GM03348 (cell line): ENCODE measurements at regions not wholly inside any gene's neighbourhood (a gene's known extent, or its start where the extent isn't known, plus 50 kb on each side); places are given as distances from the start of the nearest gene placed in this dataset.

Experiments used
- DNase-seq: peaks from one replicate; pipeline ENCODE4 v3.0.0; 2012; ENCODE audit warnings: low spot score

DNA sequence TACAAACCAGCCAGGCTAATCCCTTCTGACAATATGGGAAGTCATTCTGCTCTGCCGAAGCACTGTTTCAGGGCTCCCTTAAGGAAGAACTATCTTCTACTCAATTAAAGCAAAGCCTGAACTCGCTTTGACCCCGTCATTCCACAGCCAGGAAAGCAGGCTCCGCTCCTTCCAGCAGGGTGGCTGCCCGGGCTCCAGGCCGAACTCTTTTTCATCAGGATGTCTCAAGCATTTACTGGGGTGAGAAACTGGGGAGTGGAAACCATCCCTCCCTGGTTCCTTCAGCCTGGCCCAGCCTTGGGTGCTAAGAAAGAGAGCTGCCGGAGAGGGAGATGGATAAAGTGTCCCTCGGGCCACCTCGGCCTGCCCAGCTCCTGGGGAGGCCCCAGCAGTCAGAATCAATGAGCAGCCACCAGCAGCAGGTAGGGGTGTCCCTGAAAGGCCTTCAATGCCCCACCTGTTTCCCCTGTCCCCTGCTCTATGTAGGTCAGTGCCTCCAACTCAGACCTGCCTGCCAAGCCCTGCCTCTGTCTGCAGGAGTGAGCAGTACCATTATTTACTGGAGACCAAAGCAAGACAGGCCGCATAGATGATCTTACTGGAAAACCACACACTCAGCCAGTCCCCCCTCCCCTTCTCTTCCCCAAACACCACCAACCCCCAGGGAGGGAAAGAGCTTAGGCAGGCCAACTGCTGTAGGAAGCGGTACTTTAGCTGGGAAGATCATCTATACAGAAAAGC lies 225.6 kb upstream of the TLE3 start:
- DNase-seq, result peak; percentile 80

DNA sequence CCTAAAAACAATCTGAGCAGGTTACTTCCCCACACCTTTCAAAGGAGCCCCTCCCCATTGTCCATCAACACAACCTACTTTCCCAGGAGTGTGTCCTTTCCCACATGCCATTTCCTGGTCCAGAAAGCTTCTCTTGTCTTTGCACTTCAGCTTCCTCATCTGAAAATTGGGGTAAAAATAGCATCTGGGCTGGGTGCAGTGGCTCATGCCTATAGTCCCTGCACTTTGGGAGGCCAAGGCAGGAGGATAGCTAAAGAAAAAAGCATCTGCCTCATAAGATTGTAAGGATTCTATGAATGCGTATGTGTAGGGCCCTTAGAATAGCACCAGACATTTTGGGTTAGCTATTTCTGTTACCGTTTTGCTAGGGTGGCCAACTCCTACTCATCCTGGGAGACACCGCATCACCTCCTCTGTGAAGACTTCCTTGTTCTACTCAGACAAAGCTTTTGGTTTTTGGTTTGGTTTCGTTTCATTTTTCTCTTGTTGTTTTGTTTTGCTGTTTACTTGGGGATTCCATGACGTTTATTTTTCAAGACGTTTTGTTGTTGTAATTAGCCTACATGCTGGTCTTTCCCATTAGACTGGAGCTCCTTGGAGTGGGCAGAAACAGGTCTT lies 224.4 kb upstream of the TLE3 start:
- DNase-seq, result no peak

DNA sequence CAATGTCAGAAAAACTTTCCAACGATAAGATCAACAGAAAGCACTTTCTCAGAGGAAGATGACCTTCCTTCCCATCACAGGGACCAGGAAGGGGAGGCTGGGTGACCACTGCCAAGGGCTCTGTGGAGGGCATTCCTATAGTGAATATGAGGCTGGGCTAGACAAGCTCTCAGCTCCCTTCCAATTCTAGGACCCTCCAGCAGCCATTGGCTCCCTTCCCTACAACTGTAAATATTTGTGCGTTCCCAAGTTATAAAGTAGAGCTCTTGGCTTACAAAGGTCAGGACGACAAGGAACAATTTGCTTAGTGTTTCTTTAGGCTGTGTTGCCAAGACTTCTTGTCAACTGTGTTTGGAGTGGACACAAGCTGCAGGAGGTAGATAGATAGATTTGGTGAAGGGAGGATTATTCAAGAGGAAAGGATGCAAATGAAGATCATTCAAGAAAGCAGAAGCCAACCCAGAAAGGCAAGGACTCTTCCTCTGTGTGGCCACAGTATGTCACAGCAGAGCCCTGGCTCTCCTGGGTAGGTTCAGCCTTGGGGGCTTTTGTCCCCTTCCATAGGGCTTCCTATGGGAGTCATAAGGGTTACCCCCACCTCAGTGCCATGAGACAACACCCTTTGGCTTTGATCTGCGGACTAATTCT lies 223.6 kb upstream of the TLE3 start:
- no peak for DNase-seq

DNA sequence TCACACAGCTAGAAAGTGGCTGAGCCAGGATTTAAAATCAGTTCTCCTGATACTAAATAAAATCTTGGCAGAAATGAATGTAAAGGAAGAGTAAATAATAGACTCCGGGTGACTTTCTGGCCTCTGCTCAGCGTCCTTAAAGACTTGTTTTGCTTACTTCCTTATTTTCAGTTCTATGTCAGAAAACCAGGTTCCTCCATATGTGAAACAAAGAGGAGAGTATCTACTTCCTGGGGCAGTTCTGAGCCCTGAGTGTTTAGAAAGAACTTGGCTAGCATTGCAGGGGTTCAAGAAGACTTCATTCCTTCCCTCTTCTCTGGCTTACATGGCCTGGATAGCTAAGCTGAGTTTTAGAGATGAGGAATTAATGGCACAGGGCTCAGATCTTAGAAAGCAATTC lies 222.8 kb upstream of the TLE3 start:
- DNase-seq, result no peak

DNA sequence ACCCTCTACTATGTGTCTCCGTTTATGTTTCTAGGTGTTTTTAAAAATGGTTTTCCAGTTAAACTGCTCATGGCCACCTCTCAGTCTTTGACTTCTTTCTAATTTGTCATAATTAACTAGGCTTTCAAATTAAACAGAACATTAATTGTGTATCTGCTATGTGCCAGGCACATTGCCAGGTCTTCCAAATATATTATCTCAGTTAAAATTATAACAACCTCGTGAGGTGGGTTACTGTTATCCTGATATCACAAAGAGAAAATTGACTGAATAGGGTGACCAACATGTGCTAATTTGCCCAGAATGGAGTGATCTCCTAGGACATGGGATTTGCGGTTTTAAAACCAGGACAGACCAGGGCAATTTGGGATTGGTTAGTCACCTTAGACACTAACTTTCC lies 222.4 kb upstream of the TLE3 start:
- no peak for DNase-seq

DNA sequence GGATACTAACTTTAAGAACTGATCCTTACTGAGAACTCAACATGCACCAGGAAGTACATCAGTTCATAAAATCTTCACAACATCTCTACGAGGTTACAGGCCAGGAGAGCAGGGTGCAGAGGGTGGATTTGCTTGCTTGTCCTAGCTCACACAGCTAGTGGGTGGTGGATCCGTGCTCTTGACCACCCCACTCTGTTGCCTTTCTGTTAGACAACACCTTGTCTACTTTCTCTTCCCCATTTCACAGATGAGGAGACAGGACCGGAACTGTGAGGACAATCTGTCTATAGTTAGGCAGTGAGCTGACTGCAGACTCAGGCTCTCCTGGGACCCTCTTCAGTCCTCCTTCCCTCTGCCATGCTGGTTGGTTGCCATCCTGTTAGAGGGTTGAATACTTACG lies 221.7 kb upstream of the TLE3 start:
- no peak for DNase-seq

DNA sequence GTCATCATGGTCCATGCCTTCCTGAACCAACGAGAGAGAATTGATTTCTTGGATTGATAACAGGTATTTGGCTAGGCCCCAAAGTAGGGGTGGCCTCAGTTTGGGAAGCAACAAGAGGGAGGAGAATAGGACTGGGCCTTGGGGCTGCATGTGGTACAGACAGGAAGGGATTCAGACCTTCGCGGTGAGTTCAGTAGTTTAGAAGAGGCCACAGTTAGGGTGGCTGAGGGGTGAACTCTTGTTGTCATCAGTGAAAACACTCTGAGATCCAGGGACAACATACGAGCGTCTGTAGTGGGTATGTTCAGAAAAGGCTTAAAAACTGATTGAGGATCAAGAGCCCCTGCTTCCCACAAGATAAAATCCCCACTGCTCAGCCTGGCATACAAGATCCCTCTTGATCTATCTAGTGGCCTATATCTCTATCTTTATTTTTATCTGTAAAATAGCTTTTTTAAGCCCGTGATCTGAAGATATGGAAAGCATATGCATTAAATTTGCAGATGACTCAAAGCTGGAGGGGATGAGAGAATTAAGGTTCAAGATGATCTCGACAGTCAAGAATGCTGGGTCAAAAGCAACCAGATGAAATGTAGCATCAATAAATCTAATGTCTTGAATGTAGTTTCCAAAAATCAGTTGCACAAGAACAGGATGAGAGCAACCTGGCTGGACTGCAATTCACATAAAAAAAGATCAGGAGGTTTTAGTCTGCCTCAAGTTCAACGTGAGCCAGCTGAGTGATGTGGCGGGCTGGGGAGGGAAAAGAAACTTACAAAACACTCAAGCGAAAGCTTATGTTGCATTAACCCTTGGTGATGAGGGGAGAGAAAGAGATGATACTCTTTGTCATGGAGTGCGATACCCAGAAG lies 221.1 kb upstream of the TLE3 start:
- DNase-seq, result peak; percentile 73

DNA sequence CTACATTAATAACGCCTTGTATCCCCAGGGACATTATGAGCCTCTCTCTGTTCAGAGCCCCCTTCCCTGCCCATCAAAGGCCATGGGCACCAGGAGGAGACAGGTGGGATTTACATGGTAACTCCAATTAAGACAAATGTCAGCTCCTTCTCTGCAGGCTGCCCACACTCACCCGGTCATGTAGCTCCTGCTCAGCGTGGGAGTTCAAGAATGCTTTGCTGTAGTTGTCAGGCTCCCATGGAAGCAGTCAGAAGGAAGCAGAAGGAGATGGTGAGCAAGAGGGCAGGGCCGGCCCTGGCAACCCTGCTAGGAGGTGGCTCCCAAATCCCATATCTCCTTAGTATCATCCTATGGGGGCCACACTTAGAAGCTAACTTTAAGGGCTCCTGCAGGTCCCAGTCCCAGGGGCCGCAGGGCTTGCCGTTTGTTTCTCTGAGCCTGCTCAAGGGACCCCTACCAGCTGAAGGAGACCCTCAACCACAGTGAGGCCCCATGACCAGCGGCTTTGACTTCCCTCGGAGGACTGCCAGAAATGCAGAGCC lies 218.4 kb upstream of the TLE3 start:
- peak; percentile 54 for DNase-seq

DNA sequence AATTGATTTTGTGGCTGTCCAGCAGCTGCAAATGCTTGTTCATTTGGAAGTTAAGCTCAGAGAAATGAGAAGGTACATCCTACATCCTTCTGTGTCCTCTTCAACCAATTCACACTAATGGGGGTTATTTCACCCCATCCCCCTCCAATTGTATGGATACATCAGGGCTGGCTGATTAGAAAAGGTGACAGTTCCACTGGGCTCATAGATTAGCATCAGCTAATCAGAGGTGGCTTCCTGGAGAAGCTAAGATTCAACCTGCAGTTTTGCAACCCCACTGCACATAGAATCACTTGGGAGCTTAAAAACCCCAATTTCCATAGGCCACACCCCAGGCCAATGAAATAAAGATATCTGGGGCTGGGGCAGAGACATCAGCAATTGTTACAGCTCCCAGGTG lies 217.7 kb upstream of the TLE3 start:
- DNase-seq, result no peak

DNA sequence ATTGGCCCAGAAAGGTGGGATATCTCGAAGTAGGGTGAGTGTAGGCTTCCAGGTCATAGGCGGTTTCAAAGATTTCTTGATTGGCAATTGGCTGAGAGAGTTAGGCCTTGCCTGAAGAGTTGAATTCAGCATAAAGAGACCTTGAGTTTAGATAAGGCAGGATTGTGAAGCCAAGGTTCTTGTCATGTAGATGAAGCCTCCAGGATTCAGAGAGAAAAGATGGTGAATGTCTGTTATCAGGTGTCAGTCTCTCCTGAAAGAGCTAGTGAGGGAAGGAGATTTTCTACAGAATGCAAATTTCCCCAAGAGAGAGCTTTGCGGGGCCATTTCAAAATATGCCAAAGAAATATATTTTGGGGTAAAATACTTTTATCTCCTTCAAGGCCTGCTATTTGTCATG lies 217.0 kb upstream of the TLE3 start:
- no peak for DNase-seq

DNA sequence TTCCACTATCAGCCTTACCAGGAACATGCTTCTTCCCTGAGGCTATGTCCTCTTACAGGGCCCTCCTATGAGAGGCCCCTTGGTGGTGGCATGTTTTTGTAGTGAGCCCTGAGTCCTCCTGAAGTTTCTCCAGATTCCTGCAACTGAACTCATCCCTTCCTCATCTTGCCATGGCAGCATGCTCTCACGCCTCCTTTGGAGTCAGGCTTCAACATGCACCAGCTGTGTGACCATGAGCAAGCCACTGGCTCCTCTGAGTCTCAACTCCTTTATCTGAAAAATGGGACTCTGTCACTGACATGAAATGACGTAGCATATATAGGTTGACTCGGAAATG lies 216.3 kb upstream of the TLE3 start:
- DNase-seq, result no peak

DNA sequence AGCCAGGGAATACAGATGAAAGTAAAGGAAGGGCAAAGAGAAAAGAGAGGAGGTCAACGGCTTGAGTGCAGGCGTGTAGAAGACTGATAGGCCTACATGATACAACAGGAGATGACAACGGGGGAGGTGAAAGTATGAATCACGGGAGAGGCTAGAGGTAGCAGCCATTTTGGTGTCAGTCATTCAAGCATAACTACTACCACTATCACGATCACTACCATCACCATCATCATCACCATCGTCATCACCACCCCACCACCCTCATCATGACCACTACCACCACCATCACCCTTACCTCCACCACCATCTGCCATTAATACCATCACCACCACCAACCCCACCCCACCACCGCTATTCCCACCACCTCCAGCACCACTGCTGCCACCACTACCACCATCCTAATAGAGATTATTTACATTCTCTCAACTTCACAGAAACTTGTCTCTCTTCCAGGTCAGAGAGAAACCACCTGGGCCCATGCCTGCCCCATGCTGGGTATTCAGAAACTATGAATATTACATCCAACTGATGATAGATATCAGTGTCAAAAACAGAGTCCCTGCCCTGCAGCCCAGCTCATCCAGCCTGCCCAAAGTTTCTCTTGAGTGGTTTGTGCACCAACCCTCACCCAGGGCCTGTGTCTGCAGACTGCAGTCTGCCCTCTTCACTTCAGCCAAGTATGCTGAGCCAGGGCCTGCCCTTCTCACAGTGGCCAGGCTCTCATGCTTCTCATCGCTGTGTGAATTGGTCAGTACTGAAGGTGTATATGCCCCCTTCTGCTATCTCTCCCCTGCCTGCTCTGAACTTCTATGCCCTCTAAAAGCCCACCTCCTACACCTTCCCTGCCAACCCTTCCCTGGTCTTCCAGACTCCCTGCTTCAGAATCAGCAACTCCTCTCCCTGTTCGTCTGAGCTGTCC lies 215.6 kb upstream of the TLE3 start:
- no peak for DNase-seq

DNA sequence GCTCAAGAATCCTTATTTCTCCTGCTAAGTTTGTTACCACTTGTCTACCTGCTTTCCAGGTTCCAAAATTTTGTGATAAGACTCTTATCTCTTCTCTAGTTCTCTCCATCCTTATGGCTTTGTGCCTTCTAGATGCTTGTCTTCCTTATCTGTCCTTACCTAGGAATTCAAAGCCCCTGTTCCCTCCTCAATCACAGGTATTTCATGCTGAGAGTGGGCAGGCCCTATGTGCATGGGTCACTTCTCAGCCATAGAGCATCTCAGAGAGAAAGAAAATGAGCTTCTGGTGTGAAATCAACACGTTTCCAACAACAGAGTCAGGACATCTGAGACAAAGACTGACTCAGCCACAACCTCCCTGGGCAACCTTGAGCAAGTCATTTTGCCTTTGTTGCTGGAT lies 214.1 kb upstream of the TLE3 start:
- DNase-seq, result no peak

DNA sequence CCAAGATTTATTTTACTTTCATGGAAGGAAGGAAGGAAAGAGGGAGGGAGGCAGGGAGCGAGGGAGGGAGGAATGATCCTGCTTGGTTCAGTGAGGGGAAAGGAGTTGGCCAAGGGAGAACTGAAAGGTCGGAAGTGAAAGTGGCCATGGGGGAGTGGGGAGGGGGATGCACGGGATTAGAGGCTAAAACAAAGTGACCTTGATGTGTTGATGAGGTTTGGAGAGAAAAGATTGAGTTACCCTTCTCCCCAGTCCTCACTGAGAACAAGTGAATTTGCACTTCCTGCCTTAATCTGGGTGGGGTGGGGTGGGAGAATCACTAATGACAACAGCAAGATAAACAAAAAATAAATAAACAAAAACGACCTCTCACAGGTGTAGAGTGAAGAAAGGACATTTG lies 212.0 kb upstream of the TLE3 start:
- DNase-seq, result no peak

DNA sequence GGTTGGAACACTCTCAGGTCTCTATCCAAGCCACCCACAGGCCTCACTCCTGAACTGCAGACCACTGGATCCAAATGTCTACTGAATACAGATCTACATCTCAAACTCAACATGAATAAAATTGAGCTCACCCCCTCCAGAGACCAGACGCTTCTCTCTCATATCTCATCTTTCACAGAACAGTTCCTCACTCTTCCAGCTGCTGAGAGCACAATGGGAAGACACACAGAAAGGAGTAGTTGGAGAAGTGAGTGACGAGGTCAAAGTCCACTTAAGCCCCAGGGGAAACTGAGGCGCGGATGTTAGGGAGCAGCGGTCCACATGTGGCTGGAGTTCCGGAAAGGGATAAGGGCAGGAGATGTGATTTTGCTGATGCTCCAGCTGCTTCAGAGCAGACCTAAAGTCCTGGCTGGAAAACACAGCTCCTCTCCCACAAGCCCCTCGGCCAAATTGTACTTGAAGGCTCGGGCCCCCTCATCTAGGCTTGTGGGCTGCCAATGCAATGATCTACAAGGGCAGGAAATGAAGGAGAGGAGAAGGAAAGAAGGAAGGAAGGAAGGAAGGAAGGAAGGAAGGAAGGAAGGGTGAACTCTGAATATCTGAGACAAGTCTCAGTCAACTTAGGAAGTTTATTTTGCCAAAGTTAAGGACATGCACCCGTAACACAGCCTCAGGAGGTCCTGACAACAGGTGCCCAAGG lies 211.2 kb upstream of the TLE3 start:
- DNase-seq, result no peak

DNA sequence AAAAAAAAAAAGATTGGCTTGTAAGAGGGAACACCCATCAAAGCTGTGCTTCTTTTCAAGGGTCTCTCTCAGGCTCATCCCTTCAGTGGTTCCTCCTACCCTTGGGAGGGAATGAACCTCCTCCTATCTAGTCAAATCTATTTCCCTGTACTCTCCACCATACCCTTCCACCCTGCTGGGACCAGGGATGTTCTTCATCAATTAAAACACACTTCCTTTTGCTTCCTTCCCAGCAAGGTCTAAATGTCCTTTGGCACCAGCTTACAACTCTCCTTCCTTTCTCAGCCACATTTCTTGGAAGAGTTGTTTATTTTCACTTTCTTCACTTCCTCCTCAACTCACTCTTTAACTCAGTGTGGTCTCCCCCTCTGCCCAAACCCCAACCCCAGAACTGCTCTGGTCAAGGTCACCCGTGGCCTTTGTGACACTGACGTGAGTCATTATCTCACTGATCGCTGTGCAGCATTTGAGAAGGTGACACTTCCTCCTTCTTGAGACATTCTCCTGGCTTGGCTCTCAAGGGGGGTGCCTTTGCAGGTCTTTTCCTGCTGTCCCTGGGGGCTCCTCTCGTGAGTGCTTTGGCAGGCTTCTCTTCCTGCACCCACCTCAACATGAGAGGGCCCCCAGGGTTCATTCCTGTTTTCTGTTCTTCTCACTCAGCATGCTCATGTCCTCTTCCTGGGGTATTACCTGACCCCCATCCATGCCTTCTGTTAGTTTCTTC lies 210.5 kb upstream of the TLE3 start:
- DNase-seq, result no peak

DNA sequence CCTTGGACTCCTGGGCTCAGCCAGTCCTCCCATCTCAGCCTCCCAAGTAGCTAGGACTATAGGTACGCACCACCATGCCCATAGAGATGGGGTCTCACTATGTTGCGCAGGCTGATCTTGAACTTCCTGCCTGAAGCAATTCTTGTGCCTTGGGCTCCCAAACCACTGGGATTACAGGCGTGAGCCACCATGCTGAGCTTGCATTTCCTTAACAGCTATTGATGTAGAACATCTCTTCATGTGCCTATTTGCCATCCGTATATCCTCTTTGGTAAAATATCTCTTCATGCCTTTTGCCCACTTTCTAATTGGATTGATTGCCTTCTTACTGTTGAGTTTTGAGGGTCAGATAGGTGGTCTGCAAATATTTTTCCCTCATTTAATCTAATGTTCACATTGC lies 208.9 kb upstream of the TLE3 start:
- no peak for DNase-seq

DNA sequence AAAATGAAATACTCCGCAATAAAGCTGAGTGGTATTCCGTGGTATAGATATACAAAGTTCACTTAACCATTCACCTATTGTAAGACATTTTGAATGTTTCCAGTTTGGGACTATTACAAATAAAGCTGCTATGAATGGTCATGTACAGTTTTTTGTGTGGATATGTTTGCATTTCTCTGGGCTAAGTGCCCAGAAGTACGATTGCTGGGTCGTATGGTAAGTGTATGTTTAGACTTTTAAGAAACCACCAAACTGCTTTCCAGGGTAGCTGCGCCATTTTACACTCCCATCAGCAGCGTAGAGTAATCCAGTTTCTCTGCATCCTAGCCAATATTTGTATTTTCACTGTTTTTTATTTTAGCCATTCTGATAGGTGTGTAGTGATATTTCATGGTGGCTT lies 208.4 kb upstream of the TLE3 start:
- DNase-seq, result no peak

DNA sequence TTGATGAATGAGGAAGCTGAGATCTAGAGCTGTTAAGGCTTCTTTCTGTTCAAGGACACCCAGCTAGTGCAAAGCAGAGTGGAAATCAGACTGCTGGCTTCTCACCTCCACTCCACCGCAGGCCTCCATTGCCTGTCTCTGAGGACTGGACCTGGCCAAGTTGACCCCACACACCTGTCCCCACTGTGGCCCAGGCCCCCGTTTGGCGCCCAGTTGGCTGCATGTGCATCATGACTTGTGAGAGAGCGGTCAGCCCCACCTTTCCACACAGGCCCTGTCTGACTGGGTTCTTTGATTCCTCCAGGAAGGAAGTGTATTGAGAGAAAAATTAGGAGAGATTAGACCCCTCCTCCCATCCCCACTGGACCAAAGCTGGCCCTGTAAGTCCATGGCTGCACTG lies 206.3 kb upstream of the TLE3 start:
- DNase-seq, result no peak

DNA sequence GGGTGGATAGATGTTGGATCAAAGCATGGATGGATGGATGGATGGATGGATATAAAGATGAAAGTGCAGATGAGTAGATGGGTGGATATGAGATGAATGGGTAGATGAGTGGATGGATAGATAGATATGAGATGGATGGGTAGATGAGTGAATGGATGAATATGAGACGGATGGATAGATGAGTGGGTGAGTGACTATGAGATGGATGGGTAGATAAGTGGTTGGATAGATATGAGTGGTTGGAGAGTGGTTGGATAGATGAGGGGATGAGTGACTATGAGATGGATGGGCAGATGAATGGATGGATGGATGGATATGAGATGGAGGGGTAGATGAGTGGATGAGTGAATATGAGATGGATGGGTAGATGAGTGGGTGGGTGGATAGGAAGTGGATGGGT lies 204.6 kb upstream of the TLE3 start:
- no peak for DNase-seq
